GM19372 (cell line): ENCODE measurements at regions not wholly inside any gene's neighbourhood (a gene's known extent, or its start where the extent isn't known, plus 50 kb on each side); places are given as distances from the start of the nearest gene placed in this dataset.

ENCODE experiments used
- ATAC-seq: cut with Tn5 transposase; IDR thresholded peaks from one replicate; pipeline ENCODE4 v1.9.1; 2021; ENCODE audit warnings: mild to moderate bottlenecking, low read depth, moderate library complexity; ENCODE audit not compliant: unreplicated experiment

GRCh38 chr4:138672393-138672976 is 343.1 kb upstream of the NOCT start:
- ATAC-seq, result peak; percentile 55

DNA sequence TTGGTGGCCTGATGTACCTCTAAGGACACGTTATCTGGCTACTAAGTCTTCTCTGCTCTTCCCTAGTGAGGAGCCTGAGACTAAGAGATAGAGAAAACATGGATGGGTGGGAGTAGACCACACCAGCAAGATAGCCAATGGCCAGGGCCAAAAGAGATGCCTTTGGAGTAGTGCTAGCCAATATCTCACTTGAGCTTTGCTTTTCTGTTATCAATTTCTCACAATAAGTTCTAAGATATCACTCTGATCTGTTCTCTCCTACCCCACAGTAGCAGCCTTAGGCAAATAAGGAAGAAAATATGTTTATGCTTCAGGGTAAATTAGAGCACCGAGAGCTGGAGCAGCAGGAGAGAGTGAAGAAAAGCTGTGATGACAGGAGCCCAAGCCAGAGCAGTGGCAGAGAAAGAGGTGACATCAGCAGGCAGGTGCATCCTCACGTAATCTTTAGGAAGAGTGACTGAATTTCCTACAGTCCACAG is 343.9 kb upstream of the NOCT start:
- ATAC-seq, result no peak

GRCh38 chr4:138671106-138671505 is 344.5 kb upstream of the NOCT start:
- ATAC-seq, result no peak

DNA sequence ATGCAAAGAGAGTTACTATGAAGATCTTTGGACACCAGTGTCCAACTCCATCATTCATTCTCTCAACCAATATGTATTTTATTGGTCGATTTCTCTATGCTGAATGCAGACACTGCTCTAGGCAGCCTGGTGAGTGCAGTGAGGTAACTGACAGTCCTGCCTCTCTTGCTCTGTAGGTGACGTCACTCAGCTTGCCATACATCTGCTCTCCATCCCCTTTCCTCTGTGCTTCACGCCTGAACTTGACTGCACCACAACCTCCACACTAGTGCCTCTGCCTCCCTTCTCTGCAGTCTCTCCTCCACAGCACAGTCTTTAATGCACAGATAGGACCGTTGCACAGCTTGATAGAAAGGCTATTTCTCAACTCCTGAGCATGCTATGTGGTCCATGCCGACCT is 344.9 kb upstream of the NOCT start:
- ATAC-seq, result no peak

DNA sequence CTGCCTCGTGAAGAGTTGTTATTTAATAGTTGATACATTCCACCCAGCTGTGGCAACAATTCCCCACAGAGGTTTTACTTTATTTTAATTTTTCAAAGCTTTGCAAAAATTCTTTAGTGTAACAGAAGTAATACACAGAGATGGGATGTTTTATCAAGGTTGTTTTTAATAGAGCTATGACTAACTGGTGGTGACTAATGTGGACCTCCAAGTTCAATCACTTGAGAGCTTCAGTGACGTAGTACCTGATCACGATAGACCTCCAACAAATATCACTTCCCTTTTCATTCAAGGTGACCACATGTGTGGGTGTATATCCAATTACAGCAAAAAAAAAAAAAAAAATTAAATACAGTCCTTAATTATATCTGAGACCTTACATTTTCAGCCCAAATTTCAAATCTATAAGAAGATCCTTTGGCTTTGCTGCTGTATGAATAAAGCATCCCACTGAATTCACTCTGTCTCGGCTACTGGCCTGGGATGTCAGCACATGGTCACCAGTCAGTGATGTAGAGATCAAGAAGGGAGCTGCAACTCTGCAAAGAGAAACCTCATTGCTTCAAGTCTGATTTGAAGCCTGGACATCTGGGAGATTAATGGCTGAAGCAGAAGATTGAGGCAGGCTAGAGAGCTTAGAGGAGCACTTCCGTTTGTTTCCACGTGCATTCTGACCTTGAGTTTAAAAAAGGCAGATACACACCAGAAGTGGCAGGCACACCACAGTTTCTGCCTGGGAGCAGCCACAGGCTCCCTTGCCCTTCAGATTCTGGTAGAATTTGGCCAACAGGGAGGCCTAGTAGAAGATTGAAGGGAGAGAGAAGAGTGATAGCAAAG is 345.9 kb upstream of the NOCT start:
- ATAC-seq, result peak; percentile 29

DNA sequence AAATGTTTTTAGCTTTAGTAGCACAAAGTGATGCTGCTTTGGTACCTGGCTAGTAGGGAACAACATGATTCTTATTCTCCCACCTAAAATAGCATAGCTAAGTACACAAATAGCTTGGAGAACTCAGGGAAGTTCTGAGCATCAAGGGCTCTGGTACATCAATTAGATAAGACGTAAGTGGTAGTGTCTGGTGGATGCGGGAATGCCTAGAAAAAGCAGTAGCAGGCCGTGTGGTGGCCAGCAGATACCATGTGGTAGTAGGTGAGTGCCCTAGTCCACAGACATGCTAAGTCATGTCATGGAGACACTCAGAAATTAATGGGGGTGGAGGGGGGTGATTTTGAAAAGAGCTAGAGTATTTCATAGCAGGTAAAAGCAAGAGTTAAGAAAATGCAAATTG is 347.3 kb upstream of the NOCT start:
- ATAC-seq, result no peak

DNA sequence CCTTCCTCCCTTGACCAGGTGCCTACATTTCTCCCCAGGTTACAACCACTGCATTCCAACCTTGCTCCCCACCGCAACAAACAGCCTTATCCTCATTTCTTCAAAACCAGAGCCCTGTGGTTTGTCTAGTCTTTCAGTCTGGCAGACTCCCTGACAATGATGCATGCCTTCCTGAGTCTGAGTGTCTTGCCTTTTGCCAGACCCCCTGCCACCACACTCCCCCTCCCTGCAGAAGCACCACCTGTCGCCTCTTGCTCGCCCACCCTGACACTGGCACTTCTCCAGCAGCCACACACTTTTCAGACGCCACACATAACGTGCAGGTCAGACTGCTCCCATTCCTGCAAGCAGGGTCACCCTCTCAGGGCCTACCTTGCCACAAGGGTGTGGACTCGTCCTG is 349.2 kb upstream of the NOCT start:
- no peak for ATAC-seq

- no peak for ATAC-seq
Observed at GRCh38 chr4:138665851-138666250, 349.7 kb upstream of the NOCT start.

DNA sequence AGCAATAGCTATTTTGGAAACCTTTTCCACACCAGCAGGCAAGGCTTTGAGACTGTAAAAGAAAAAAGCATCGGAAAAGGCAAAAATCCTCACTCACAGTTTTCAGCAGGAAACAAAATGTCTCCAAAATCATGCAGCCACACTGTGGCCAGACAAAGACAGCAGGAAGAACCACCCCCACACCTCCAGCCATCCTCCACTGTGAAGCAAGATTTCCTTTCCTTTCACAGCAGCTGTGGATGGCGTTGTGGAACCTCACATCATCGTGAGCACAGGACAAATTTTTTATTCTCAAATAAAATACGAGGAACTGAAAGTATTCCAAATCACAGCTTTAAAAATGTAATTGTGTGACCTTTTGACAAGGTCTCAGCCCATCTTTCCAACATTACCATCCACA is 351.7 kb upstream of the NOCT start:
- ATAC-seq, result no peak

- ATAC-seq, result no peak
Observed at GRCh38 chr4:138659812-138660316, 355.7 kb upstream of the NOCT start.

DNA sequence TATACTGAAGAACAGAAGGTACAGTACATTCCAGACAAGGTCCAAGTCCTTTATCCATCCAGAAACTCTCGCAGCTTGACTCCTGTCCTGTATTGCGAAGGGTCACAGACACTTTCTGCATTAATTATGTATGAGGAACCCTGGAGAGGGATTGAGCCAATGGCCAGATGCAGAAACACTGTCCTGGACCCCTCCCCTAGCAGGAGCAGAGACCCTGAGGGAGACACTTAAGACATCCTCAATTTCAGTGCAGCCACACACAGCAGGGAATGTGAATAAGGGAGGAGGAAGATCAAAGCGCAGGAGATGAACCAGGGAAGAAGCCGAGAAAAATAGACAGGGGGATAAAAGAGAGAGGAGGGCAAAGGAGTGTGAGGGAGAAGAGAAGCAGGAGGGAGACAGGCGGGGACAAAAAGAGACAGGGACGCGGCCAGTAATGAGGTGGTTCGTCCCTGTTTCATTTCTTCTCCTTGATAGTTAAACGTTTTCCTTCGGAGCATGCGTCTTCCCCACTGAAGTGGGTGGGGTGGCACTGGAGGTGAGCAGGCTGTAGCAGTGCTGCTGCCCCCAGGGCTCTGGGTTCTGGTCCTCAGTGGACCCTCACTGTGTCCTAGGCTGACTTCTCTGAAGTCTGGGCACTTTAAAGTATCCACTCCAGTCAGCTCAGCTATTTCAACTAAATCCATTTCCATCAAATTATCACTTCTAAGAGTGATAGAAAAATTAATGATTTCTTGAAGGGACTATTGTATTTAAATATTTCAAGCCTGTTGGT is 356.4 kb upstream of the NOCT start:
- ATAC-seq, result no peak

GRCh38 chr4:138658518-138658917 is 357.1 kb upstream of the NOCT start:
- ATAC-seq, result no peak

DNA sequence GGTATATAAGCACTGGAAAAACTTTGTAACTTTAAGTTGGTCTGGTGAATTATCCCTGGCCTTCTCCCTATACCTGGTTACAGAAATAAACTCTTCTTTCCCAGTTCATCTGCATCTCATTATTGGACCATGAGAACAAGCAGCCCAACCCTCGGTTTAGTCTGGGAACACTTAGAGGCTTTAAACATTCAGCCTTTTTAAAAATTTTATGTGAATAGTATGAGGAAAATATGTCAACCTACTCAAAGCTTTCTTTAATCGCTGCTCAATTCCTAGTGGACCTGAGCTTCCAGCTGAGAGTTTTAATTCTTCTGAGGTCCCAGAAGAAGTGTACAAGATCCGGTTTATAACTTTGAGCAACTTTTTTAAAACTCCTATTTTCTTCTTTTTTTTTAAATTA is 358.6 kb upstream of the NOCT start:
- ATAC-seq, result no peak

GRCh38 chr4:138655985-138656384 is 359.6 kb upstream of the NOCT start:
- no peak for ATAC-seq

GRCh38 chr4:138655286-138655685 is 360.3 kb upstream of the NOCT start:
- ATAC-seq, result no peak

DNA sequence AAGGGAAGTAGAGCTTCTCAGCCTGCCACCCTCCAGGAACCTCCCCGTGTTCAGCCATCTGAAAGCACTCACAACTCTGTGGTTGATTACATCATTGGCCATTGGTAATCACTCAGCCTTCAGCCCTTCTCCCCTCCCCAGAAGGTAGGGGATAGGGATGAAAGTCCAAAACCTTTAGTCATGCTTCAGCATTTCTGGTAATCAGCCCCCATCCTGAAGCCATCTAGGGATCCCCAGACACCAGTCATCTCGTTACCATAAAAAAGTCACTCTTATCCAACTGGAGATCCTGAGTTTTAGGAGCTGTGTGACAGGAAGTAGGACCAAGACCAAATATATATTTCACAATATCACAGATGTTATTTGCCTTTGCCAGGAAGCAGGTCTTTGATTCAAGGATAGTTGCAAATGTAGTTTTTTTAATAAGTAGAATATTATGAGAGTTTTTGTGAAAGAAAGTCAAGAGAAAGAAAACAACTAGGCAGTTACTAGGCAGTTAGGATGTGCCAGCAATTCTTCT is 364.6 kb upstream of the NOCT start:
- no peak for ATAC-seq

- ATAC-seq, result no peak
Observed at GRCh38 chr4:138650495-138650894, 365.1 kb upstream of the NOCT start.

- no peak for ATAC-seq
Observed at GRCh38 chr4:138647433-138647832, 368.1 kb upstream of the NOCT start.

- ATAC-seq, result no peak
Observed at GRCh38 chr4:138646383-138646782, 369.2 kb upstream of the NOCT start.

DNA sequence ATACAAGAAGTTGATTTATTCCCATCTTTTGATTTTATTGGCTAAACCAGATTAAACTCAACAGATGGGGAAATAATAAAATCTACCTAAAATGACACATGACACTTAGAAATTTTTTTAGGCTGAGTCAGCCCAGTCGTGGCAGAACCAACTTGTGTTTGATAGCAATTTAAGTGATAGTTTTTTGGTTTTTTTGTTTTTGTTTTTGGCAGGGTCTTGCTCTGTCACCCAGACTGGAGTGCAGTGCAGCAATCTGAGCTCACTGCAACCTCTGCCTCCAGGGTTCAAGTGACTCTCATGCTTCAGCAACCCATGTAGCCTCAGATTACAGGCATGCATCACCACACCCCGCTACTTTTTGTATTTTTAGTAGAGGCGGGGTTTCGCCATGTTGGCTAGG is 370.3 kb upstream of the NOCT start:
- no peak for ATAC-seq

- no peak for ATAC-seq
Observed at GRCh38 chr4:138644322-138644721, 371.3 kb upstream of the NOCT start.
